COLO668 (cell line): ENCODE measurements at regions not wholly inside any gene's neighbourhood (a gene's known extent, or its start where the extent isn't known, plus 50 kb on each side); places are given as distances from the start of the nearest gene placed in this dataset.

Source experiments
- DNase-seq: peaks from one replicate; lab custom pipeline; 2025; ENCODE audit not compliant: unreplicated experiment; lab: John Stamatoyannopoulos, UW

DNA sequence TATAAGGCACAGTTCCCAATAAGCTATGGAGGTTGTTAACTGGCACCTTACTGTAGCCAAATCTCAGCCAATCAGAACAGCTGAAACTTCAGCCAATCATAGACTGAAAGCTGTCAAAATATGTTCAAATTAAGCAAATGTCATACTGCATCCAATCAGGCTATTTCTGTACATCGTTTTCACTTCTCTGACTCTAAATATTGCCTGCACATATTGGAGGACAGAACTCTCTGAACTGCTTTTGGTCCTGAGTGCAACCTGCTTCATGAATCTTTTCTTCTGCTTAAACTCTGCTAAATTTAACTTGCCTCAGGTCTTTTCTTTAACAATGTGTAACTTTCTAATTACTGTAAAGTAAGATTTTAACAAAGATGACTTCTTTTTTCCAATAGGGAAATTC is 1198.9 kb upstream of the PCDH7 start:
- DNase-seq, result no peak

DNA sequence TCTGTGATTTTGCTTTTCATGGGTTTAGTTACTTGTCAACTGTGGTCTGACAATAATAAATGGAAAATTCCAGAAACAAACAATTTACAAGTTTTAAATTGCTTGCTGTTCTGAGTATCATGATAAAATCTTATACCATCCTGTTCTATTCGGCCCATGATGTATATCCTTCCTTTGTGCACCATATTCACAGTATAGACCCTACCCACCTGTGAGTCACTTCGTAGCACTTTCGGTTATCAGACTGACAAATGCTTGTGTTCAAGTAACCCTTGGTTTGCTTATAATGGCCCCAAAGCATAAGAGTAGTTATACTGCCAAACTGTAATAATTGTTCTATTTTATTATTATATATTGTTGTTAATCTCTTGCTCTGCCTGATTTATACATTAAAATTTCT is 1183.4 kb upstream of the PCDH7 start:
- DNase-seq, result no peak

DNA sequence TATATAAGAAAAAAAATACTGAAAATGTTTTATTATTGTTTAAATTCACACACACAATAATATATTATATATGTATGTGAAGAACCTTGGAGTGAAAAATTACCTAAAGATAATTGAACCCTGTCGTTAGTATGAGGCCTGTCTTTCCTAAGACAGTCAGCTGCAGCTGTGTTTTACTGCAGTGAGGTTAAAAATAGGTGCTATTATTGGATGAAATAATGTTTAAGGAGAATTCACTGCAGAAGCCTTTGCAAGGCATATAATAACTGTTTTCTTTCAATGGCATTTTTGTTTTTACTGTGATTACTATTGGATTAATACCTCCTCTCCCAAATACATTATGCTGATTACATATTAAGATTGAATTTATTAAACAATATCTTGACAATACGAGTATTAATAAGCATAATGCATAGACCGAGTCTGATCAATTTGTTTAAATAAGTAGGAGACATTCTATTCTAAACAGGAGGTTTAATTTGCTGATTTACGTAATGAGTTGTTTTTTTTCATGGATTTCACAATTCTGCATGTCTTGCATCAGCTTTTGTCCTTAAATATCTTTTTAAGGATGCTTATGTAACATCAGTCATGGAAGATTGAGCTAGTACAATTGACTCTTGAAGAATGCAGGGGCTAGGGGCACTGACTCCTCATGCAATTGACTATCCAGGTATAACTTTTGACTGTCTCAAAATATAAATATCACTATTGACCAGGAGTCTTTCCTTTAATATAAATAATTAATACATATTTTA is 1181.1 kb upstream of the PCDH7 start:
- DNase-seq, result no peak

DNA sequence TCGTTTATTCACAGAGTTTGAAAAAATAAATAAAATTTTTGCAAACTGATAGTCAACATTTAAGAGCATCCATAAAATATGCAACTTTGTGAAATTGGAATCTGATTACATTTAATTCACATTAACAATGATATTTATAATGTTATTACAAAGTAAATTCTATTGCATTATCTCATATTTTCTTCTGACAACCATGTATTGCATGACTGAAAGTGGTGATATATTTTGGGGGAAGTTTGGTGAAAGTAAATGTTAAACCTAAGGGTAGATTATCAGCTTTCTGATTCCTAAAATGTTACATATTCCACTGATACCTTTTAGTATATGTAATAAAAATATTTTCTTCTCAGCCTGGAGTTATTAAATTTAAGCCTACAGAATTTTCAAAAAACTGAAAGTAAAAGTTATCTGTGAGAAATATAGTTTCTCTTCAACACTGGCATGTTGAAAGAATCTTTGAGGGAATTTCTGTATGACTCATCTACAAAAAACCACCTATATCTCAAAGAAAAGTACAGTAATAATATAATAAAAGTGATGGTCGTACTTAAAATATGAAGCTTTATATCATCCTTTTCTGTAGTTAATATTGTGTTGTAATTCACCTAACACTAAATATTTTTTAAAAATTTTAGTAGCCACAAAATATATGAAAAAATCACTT is 1179.6 kb upstream of the PCDH7 start:
- no peak for DNase-seq

DNA sequence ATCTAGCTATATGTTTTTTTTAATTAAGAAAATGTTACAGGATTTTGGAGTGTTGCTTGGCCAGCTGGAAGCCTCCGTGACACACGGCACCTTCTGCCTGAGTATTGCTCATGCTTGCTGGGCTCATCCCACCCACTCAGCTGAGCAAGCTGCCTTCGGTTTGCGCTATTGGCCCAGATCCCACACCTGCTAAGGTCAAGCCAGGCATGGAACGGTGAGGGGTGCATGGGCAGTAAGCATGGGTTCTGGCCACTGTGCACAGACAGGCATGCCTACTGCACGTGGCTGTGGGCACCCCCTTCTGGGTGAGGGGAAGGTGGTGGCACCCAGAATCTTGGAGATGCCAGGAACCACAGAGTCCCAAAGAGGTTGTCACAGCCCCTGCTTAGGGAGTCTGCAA is 1178.4 kb upstream of the PCDH7 start:
- no peak for DNase-seq

DNA sequence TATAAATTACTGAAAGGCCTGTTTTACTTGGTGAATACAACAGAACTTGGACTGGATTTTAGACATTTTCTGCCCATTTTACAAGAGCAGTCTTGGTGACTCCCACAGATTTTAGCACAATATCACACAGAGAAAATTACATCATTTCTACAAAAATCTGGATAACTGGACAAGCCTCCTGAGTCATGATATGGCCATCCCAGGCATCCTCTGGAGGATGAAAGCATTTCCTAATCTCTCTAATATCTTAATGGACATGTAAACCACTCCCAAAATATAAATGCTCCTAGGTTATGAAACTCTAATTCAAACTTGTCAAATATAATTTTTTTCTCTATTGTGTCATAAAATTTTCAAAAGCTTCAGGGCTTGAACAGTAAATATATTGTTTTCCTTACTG is 1170.8 kb upstream of the PCDH7 start:
- no peak for DNase-seq

DNA sequence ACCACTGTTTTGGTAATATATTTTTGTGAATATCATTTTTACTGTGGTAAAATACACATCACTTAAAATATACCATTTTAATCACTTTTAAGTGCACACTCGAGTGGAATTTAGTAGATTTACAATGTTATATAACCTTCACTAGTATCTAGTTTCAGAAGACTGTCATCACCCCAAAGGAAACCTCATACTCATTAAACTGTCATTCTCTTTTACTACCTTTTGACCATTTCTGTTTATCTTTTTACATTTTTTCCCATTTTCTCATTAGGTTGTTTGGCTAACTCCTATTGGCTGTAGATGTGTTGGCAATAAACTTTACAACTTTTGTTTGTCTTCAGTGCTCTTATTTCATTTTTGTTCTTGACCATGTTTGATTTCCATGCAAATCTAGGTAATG is 1168.3 kb upstream of the PCDH7 start:
- DNase-seq, result no peak

DNA sequence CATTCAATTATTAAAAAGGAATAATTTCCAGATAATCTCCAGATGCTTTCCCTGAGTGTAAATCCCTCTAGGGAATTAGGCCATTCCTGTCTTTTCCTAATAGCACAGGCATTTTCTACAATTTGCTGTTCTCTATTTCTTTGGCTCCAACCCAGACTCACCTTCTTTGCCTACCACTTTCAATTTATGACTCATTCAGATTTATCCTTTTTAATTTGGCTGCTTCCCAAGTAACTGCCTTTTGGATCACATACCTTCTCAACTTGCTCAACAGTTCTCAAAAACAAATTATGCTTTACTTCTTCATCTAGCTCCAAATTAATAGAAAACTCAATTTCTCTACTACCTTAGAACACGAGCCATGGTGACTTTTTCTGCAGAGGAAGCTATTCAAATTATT is 1166.3 kb upstream of the PCDH7 start:
- DNase-seq, result no peak

DNA sequence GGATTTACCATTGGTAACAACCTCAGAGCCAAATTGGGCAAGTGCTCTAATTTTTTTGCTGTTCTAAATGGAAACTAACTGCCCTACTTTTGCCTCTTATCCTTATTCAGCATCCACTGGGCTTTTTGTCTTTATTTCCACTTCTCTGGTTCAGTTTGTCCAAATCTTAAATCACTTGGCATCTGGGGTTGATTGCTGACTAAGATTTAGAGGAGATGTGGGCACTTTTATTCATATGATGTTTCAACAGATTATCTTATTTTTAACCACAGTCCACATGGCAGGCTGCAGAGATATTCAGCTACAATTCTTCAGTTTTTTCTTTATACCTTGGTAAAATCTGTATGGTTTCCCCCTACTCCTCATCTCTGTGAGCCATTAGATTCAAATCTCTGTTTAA is 1161.4 kb upstream of the PCDH7 start:
- DNase-seq, result no peak

DNA sequence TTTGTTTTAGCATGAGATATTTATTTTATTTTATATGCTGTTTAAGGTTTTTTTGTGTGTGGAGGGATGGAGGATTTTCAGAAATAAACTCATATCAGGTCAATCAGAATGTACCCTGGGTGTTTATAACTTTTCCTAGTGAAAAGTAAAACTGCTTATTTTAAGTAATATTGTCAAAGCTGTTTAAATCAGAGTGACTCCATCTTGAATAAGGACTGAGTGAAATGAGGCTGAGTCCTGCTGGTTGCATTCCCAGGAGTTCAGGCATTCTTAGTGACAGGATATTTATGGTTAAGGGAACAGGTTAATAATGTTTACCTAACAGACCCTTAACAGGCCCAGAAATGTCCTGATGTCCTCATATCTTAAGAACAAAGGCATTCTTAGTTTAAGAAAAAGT is 1160.9 kb upstream of the PCDH7 start:
- no peak for DNase-seq

DNA sequence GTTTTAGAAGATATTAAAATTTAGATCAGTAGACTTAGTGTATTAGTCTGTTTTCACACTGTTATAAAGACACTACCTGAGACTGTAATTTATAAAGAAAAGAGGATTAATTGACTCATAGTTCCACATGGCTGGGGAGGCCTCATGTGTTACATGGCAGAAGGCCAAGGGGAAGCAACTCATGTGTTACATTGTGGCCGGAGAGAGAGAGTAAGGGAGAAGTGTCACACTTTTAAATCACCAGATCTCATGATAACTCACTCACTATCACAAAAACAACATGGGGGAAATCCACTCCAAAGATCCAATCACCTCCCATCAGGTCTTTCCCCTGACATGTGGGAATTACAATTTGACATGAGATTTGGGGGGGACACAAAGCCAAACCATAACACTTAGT is 1159.7 kb upstream of the PCDH7 start:
- no peak for DNase-seq

DNA sequence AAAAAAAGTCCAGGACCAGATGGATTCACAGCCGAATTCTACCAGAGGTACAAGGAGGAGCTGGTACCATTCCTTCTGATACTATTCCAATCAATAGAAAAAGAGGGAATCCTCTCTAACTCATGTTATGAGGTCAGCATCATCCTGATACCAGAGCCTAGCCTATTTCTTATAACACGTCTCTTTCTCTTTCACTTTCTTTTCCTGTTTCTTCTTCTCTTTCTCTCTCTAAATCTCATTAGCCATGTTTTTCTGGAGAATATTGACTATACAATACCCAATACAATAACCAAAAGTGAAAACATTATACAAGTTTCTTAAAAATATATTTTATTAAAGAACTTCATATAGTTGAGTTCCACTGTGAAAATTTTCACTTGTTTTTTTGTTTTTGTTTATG is 1154.9 kb upstream of the PCDH7 start:
- no peak for DNase-seq

DNA sequence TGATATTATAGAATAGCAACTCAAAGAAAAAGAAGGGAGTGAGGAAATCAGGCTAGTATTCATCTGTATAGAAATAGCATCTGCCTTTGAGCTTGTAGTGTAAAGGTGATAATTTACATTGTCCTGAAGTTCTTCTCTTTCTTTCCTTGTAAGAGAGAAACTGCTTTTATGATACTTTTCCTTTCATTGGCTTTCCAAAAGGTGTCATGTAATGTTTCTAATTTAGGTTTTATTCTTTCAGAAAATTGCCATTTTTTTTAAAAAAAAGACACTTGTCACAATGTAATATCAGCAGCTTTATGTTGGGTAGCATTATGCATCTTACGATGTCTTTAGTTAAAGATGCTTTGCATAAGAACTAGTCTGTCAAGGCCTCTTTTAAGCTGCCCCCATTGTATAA is 1153.8 kb upstream of the PCDH7 start:
- no peak for DNase-seq

DNA sequence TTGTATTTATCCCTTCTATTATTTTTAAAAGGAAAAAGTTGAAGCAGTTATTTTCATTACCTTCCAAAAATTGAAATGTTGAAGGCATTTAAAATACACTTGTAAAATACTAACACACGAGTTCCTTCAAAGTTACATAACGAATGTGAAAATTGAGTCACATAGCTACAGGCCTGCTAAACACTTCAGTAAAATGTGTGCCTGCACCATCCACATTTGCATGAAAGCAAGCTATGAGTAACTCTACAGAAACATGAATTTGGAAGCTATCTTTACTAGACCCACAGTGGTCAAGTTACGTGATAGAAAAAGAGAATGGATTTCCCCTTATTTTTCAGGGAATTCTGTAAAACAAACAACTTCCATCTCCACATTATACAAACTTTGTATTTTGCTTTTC is 1148.8 kb upstream of the PCDH7 start:
- no peak for DNase-seq

DNA sequence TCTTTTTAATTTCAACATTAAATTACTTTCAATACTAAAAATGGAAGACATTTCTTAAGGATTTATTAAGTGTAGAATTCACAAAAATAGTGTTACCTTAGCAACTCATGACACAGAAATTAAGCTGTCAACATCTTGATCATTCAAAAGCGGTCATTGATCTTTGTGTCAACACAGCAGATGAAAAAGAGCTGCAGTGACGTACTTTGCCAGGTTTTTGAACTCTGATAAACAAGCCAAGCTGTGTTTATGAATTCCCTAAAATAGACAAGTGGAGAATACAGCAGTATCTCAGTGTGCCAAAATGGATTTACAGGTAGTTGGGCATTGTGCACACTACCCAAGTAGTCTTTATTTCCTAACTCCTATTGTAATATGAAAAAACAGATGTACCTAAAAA is 1141.8 kb upstream of the PCDH7 start:
- no peak for DNase-seq

DNA sequence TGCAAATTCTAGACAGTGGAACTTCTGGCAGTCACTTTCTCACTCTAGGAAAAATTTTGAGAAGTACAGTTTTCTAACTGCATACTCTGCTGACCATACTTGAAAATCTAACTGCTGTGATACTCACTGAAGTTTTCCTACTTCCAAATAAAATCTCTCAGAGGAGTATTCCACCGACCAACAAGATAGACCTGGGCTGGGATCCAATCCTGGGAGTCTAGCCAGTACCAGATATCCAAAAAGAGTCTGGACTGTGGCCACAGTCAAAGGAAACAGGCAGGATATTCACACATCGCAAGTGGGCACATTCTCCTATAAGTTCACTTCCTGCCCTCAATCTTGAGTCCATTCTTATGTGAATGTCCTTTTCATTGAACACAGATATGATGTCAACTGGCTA is 1138.7 kb upstream of the PCDH7 start:
- no peak for DNase-seq

DNA sequence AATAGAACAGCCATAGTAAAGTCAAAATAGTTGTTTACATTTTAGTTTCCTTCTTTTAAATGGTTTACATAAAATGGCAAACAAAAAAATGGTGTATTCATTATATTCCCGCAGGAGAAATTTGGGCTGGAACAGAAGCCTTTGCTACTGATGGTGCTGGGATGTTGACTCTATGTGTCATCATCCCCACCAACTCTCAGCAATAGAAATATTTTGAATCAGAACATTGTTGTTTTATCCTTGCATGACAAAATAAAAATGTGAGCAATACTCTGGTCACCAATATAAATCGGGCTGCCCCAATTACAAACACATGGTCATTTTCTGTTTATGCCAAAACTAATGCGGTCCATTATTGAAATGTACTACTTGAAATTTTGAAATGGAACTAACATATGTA is 1131.6 kb upstream of the PCDH7 start:
- no peak for DNase-seq

DNA sequence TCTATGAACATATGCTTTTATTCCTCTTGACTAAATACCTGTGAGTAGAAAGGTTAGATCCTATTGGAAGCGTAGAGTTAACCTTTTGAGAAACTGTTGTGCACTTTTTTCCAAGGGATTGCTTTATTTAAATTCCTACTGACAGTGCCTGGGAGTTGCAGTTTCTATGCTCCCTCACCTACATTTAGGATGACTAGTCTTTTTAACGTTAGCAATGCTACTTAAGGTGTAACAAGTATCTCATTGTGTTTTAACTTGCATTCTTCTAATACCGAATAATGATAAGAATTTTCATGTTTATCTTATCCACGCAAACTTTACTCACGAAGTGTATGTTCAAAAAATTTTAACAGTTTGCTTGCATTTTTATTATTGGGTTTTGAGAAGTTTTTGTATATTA is 1123.9 kb upstream of the PCDH7 start:
- DNase-seq, result no peak

DNA sequence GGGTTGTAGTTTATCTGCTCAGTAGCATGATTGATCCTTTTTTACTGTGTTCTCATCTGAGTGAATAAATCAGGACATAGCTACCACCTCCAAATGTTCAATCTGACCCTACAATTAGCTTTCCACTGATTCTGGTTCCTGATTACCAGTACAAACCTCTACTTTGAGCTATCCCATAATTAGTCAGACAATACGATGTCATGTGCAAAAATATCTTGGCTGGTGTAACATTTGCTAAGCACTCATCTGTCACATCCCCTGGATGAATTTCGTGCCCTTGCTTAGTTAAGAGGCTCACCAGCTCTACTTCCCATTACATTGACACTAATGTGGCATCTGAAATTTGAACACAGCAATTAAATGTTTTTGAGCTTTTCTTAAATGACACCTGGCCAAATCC is 1101.0 kb upstream of the PCDH7 start:
- no peak for DNase-seq

DNA sequence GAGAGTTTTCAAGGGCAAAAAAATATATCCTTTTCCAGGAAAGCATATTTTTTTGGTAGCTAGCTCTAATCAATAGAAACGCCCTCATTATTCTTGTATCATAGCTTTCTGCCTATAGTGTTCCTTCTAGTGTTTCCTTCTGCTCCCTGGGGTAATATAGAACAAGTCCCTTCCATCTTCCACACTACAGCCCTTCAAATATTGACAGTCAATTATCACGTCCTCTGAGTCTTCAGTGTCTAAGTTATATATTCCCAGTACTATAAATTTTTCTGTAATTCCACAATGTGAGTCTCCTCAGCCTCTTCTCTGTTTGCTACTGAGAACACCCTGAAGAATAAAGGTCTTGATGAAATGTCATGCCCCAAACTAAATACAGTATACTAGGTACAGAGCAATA is 1088.0 kb upstream of the PCDH7 start:
- no peak for DNase-seq

DNA sequence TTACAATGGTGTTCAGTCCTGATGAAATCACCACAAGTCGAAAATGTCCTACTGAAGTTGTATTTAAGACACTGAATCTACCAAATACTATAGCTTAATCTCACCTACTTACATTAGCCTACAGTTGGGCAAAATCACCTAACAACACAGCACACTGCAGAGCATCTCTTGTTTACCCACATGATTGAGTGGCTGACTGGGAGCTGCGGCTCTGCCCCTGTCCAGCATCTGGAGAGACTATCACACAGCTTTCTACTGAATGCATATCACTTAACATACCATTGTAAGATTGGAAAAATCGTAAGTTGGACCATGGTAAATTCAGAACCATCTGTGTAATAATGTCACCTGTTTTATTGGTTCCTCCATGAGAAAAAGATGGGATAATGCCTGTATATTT is 1083.2 kb upstream of the PCDH7 start:
- no peak for DNase-seq

DNA sequence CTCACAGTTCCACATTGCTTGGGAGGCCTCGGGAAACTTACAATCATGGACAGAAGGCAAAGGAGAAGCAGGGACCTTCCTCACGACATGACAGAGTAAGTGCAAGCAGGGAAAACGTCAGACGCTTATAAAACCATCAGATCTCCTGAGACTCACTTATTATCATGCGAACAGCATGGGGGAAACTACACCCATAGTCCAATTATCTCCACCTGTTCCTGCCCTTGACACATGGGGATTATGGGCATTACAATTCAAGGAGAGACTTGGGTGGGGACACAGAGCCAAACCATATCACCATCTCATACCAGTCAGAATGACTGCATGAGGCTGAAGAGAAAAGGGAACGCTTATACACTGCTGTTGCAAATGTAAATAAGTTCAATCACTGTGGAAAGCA is 1066.9 kb upstream of the PCDH7 start:
- DNase-seq, result no peak

DNA sequence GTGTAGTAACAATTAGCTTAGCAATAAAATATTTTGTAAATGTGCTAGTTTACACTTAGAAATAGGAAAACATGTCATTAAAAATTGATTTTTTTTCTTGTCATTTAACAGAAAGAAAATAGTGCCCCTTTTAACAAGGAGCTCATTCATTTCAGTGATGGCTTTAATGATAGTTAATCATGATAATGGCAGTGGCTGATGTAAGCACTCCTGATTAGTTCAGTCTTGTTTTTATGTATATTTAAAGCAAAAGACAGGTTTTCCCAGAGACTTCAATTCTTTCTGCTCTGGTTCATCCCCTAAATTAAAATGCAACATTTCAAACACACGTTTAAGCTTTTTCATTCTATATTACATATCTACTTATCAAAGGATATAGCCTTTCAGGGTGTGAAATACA is 1039.5 kb upstream of the PCDH7 start:
- DNase-seq, result no peak
